Lower leg skin (tissue), 3 donors: ENCODE measurements at regions not wholly inside any gene's neighbourhood (a gene's known extent, or its start where the extent isn't known, plus 50 kb on each side); places are given as distances from the start of the nearest gene placed in this dataset.

Source experiments
- CTCF ChIP-seq, 3 donors: fragments of 450-650 bp; IDR thresholded peaks; one replicate each; pipeline ENCODE4 v1.5.1; 2016; ENCODE audit warnings: antibody characterized with exemption in 3 of 3, mild to moderate bottlenecking in 3 of 3, moderate library complexity in 2 of 3
- POLR2A ChIP-seq, 2 donors: fragments of 450-650 bp; IDR thresholded peaks; one replicate each; pipeline ENCODE4 v1.6.1; 2016 to 2017; ENCODE audit warnings: antibody characterized with exemption in 2 of 2, mild to moderate bottlenecking in 1 of 2, moderate library complexity in 1 of 2

- TF ChIP-seq CTCF (IDR thresholded peaks at IDR 0.05) (no peak), POLR2A (IDR thresholded peaks at IDR 0.05) (no peak)
Observed at GRCh38 chr2:237184192-237184918, 98.7 kb downstream of the COPS8 start.
